Neural progenitor cell (in vitro differentiated cells): ENCODE measurements at regions not wholly inside any gene's neighbourhood (a gene's known extent, or its start where the extent isn't known, plus 50 kb on each side); places are given as distances from the start of the nearest gene placed in this dataset.
A peak's percentile ranks its signal among the peaks of the same experiment; 100 is the strongest.

Source experiments
- DNase-seq: peaks from one replicate; pipeline ENCODE4 v3.0.0-alpha.2; 2016; ENCODE audit warnings: low spot score
- H2AFZ ChIP-seq: fragments of 200-600 bp; sonication (generic); replicated peaks from 2 replicates; pipeline ENCODE4 v1.6.1; 2016; ENCODE audit warnings: antibody characterized with exemption
- H3F3A ChIP-seq: fragments of 200-600 bp; sonication (generic); 2 replicates; pipeline ENCODE4 v1.6.1; 2016; ENCODE audit warnings: antibody characterized with exemption, low read depth
- H3K27ac ChIP-seq: fragments of 200-600 bp; sonication (generic); 2 replicates; pipeline ENCODE4 v1.5.1; 2016; ENCODE audit warnings: mild to moderate bottlenecking
- H3K27me3 ChIP-seq: fragments of 200-600 bp; sonication (generic); 2 replicates; pipeline ENCODE4 v1.6.1; 2016; ENCODE audit warnings: mild to moderate bottlenecking, moderate library complexity
- H3K36me3 ChIP-seq: fragments of 200-600 bp; sonication (generic); 2 replicates; pipeline ENCODE4 v1.5.1; 2016
- H3K4me1 ChIP-seq: fragments of 200-600 bp; sonication (generic); 2 replicates; pipeline ENCODE4 v1.6.1; 2016; ENCODE audit warnings: mixed run types
- H3K4me2 ChIP-seq: fragments of 200-600 bp; sonication (generic); 2 replicates; pipeline ENCODE4 v1.6.1; 2016
- H3K4me3 ChIP-seq: fragments of 200-600 bp; sonication (generic); 2 replicates; pipeline ENCODE4 v1.5.1; 2016
- H3K79me2 ChIP-seq: fragments of 200-600 bp; sonication (generic); 2 replicates; pipeline ENCODE4 v1.6.1; 2016; ENCODE audit warnings: low read depth
- H3K9ac ChIP-seq: fragments of 200-600 bp; sonication (generic); 2 replicates; pipeline ENCODE4 v1.6.1; 2016
- H3K9me3 ChIP-seq: fragments of 200-600 bp; sonication (generic); 2 replicates; pipeline ENCODE4 v1.5.1; 2016; ENCODE audit warnings: low read depth
- H4K20me1 ChIP-seq: fragments of 200-600 bp; sonication (generic); 2 replicates; pipeline ENCODE4 v1.6.1; 2016; ENCODE audit warnings: low read depth
- H3K27ac Mint-ChIP-seq: 3 replicates; pipeline ENCODE4 v1.8.0; 2021; ENCODE audit warnings: mixed read lengths
- H3K27me3 Mint-ChIP-seq: 2 replicates; pipeline ENCODE4 v1.8.0; 2022; ENCODE audit warnings: low read depth, mild to moderate bottlenecking, inconsistent platforms, moderate library complexity, mixed read lengths; ENCODE audit not compliant: insufficient read depth
- H3K36me3 Mint-ChIP-seq: 3 replicates; pipeline ENCODE4 v1.8.0; 2021; ENCODE audit warnings: mixed read lengths
- H3K4me1 Mint-ChIP-seq: 3 replicates; pipeline ENCODE4 v1.8.0; 2021; ENCODE audit warnings: mixed read lengths
- H3K4me3 Mint-ChIP-seq: 3 replicates; pipeline ENCODE4 v1.8.0; 2021; ENCODE audit warnings: mild to moderate bottlenecking, moderate library complexity, mixed read lengths
- H3K9me3 Mint-ChIP-seq: 3 replicates; pipeline ENCODE4 v1.8.0; 2020; ENCODE audit warnings: mixed read lengths
- CTCF ChIP-seq: fragments of 200-600 bp; sonication (generic); IDR thresholded peaks from 2 replicates; pipeline ENCODE4 v1.5.1; 2017; ENCODE audit warnings: antibody characterized with exemption, mild to moderate bottlenecking
- EZH2 ChIP-seq: fragments of 200-600 bp; sonication (generic); IDR thresholded peaks from 2 replicates; pipeline ENCODE4 v1.6.1; 2017; ENCODE audit warnings: antibody characterized with exemption, mild to moderate bottlenecking, moderate library complexity
- EZH2phosphoT487 ChIP-seq: fragments of 200-600 bp; sonication (generic); IDR thresholded peaks from 2 replicates; pipeline ENCODE4 v1.6.1; 2017; ENCODE audit warnings: antibody characterized with exemption

- H3K27me3 ChIP-seq: no peaks in the 10 kb centered on the region
- H3K9me3 ChIP-seq: no peaks in the 10 kb centered on the region
- H3K4me2 ChIP-seq: peak overlapping the region; percentile 67
- H3K36me3 Mint-ChIP-seq: peaks cover 2% of the 10 kb centered on the region
- H3K4me1 ChIP-seq: peaks cover 53% of the 10 kb centered on the region
- no peaks in the 10 kb centered on the region for H3K79me2 ChIP-seq
- no peaks in the 10 kb centered on the region for H3K36me3 ChIP-seq
- no peak overlapping the region for H3K9ac ChIP-seq
- H3K9me3 Mint-ChIP-seq: peaks cover 14% of the 10 kb centered on the region
- peak; percentile 63 for DNase-seq
- H3K4me3 ChIP-seq: no peak overlapping the region
- H3K4me3 Mint-ChIP-seq: peak overlapping the region; percentile 65
- no peaks in the 10 kb centered on the region for H4K20me1 ChIP-seq
- no peak overlapping the region for H3K27ac ChIP-seq
- TF ChIP-seq EZH2: no peak
- no peak for TF ChIP-seq CTCF
- TF ChIP-seq EZH2phosphoT487: no peak
- peaks cover 31% of the 10 kb centered on the region for H3K27me3 Mint-ChIP-seq
- H3K4me1 Mint-ChIP-seq: peaks cover 87% of the 10 kb centered on the region
- H3K27ac Mint-ChIP-seq: no peak overlapping the region
- H2AFZ ChIP-seq: peak overlapping the region; percentile 3
- peaks cover 31% of the 10 kb centered on the region for H3F3A ChIP-seq
Measured at GRCh38 chr2:236855866-236856847, 229.5 kb upstream of the COPS8 start.

GRCh38 chr2:236856848-236857235, 228.8 kb upstream of the COPS8 start:
- Mint-ChIP-seq H3K27ac (peak overlapping the region; percentile 63), H3K4me3 (peak overlapping the region; percentile 65), H3K9me3 (peaks cover 14% of the 10 kb centered on the region), H3K36me3 (peaks cover 2% of the 10 kb centered on the region), H3K27me3 (peaks cover 29% of the 10 kb centered on the region), H3K4me1 (peaks cover 87% of the 10 kb centered on the region)
- H3K4me1 ChIP-seq: peaks cover 48% of the 10 kb centered on the region
- TF ChIP-seq EZH2 (no peak), CTCF (no peak), EZH2phosphoT487 (no peak)
- DNase-seq: no peak
- peak overlapping the region; percentile 67 for H3K4me2 ChIP-seq
- H3K79me2 ChIP-seq: no peaks in the 10 kb centered on the region
- H2AFZ ChIP-seq: peak overlapping the region; percentile 3
- no peaks in the 10 kb centered on the region for H3K36me3 ChIP-seq
- peaks cover 31% of the 10 kb centered on the region for H3F3A ChIP-seq
- no peak overlapping the region for H3K9ac ChIP-seq
- H3K27ac ChIP-seq: no peak overlapping the region
- no peak overlapping the region for H3K4me3 ChIP-seq
- H3K9me3 ChIP-seq: no peaks in the 10 kb centered on the region
- H4K20me1 ChIP-seq: no peaks in the 10 kb centered on the region
- no peaks in the 10 kb centered on the region for H3K27me3 ChIP-seq

DNA sequence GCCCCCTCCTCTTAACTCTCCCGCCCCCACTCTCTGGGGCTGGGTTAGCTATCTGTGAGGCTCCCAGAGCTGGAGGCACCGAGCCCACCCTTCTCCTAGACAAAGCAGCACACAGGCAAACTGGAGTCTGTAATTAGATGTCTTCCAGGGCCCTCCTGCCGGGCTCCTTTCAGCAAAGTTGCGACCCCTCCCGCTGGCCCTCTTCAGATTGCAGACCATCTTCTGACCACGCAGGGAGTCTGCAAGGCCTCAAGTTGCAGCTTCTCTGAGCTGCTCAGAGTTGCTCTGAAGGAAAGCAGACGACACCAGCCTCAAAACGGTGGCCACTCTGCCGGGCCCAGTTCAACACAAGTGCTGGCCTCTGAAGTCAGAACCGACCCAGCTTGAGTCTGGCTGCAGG, 228.4 kb upstream of the COPS8 start:
- H3K27me3 ChIP-seq: no peaks in the 10 kb centered on the region
- Mint-ChIP-seq H3K9me3 (peaks cover 14% of the 10 kb centered on the region), H3K27ac (peak overlapping the region; percentile 63), H3K27me3 (peaks cover 26% of the 10 kb centered on the region), H3K4me3 (peak overlapping the region; percentile 72), H3K4me1 (peaks cover 87% of the 10 kb centered on the region), H3K36me3 (peaks cover 2% of the 10 kb centered on the region)
- H3K36me3 ChIP-seq: no peaks in the 10 kb centered on the region
- H4K20me1 ChIP-seq: no peaks in the 10 kb centered on the region
- H3K4me3 ChIP-seq: no peak overlapping the region
- peak; percentile 74 for DNase-seq
- H3K27ac ChIP-seq: peak overlapping the region; percentile 13
- peaks cover 31% of the 10 kb centered on the region for H3F3A ChIP-seq
- H3K9ac ChIP-seq: no peak overlapping the region
- no peak for TF ChIP-seq EZH2phosphoT487
- no peak for TF ChIP-seq CTCF
- TF ChIP-seq EZH2: no peak
- peak overlapping the region; percentile 3 for H2AFZ ChIP-seq
- H3K4me1 ChIP-seq: peaks cover 48% of the 10 kb centered on the region
- no peaks in the 10 kb centered on the region for H3K9me3 ChIP-seq
- H3K4me2 ChIP-seq: peak overlapping the region; percentile 67
- H3K79me2 ChIP-seq: no peaks in the 10 kb centered on the region
